NCI-H774 (cell line): ENCODE measurements at regions not wholly inside any gene's neighbourhood (a gene's known extent, or its start where the extent isn't known, plus 50 kb on each side); places are given as distances from the start of the nearest gene placed in this dataset.

ENCODE experiments used
- DNase-seq: peaks from one replicate; lab custom pipeline; 2025; lab: John Stamatoyannopoulos, UW

GRCh38 chr15:69505956-69506556 lies 53.4 kb downstream of the RPLP1 start:
- DNase-seq: no peak

GRCh38 chr15:69508659-69509058 lies 56.0 kb downstream of the RPLP1 start:
- DNase-seq: no peak

GRCh38 chr15:69509131-69509530 lies 56.5 kb downstream of the RPLP1 start:
- no peak for DNase-seq

- DNase-seq: no peak
These were observed 57.9 kb downstream of the RPLP1 start for GRCh38 chr15:69510556-69510955.

- DNase-seq: no peak
These were observed 58.4 kb downstream of the RPLP1 start for GRCh38 chr15:69511015-69511414.

GRCh38 chr15:69511716-69512340 lies 59.2 kb downstream of the RPLP1 start:
- DNase-seq: no peak

GRCh38 chr15:69513450-69513960 lies 60.9 kb downstream of the RPLP1 start:
- DNase-seq: no peak

- no peak for DNase-seq
These were observed 61.4 kb downstream of the RPLP1 start for GRCh38 chr15:69513986-69514385.

- no peak for DNase-seq
These were observed 62.9 kb downstream of the RPLP1 start for GRCh38 chr15:69515508-69515907.

GRCh38 chr15:69515926-69516325 lies 63.3 kb downstream of the RPLP1 start:
- DNase-seq: no peak

- DNase-seq: no peak
These were observed 64.4 kb downstream of the RPLP1 start for GRCh38 chr15:69517052-69517451.

GRCh38 chr15:69518806-69519205 lies 66.2 kb downstream of the RPLP1 start:
- DNase-seq: no peak

GRCh38 chr15:69520067-69520466 lies 67.4 kb downstream of the RPLP1 start:
- no peak for DNase-seq

GRCh38 chr15:69522361-69522760 lies 69.7 kb downstream of the RPLP1 start:
- no peak for DNase-seq

GRCh38 chr15:69523010-69524001 lies 70.7 kb downstream of the RPLP1 start:
- DNase-seq: peak; percentile 70

- DNase-seq: no peak
These were observed 71.7 kb downstream of the RPLP1 start for GRCh38 chr15:69524296-69524695.

- DNase-seq: no peak
These were observed 72.2 kb downstream of the RPLP1 start for GRCh38 chr15:69524814-69525213.

- no peak for DNase-seq
These were observed 72.9 kb downstream of the RPLP1 start for GRCh38 chr15:69525543-69525942.

- no peak for DNase-seq
These were observed 73.8 kb downstream of the RPLP1 start for GRCh38 chr15:69526081-69527061.

GRCh38 chr15:69529141-69529540 lies 76.5 kb downstream of the RPLP1 start:
- DNase-seq: no peak

GRCh38 chr15:69529961-69530633 lies 77.5 kb downstream of the RPLP1 start:
- no peak for DNase-seq
